Stomach (tissue), 8 donors: ENCODE measurements at regions not wholly inside any gene's neighbourhood (a gene's known extent, or its start where the extent isn't known, plus 50 kb on each side); places are given as distances from the start of the nearest gene placed in this dataset.

Experiments used
- DNase-seq, 2 donors: peaks; one replicate each; pipeline versions ENCODE4 v3.0.0 to v3.0.0-alpha.2; 2013 to 2019
- H3K27ac ChIP-seq, 5 donors: fragments of 200-600 bp in 4 of 5; sonication (generic) in 4 of 5; one replicate each; pipeline ENCODE4 v1.5.1; 2013 to 2019; ENCODE audit warnings: mild to moderate bottlenecking in 1 of 5, moderate library complexity in 1 of 5
- H3K27me3 ChIP-seq, 3 donors: fragments of 200-600 bp; sonication (generic); one replicate each; pipeline ENCODE4 v1.5.1; 2017 to 2019; ENCODE audit warnings: mixed run types in 1 of 3
- H3K36me3 ChIP-seq, 4 donors: fragments of 200-600 bp; sonication (generic); 1 replicate in 3 of 4; 2 replicates in 1 of 4; pipeline ENCODE4 v1.5.1; 2016 to 2019
- H3K4me1 ChIP-seq, 4 donors: fragments of 200-600 bp; sonication (generic); one replicate each; pipeline ENCODE4 v1.5.1; 2016 to 2019
- H3K4me3 ChIP-seq, 4 donors: fragments of 200-600 bp; sonication (generic) in 3 of 4; one replicate each; pipeline ENCODE4 v1.5.1; 2016 to 2019; ENCODE audit warnings: mild to moderate bottlenecking in 1 of 4
- H3K9me3 ChIP-seq, 4 donors: fragments of 200-600 bp; sonication (generic); one replicate each; pipeline ENCODE4 v1.5.1; 2016 to 2019
- CTCF ChIP-seq, 7 experiments: fragments of 450-650 bp in 4 of 7; fragments of 200-600 bp in 3 of 7; sonication (generic) in 3 of 7; IDR thresholded peaks; one replicate each; pipeline ENCODE4 v1.5.1; 2016 to 2019; ENCODE audit warnings: antibody characterized with exemption in 7 of 7, control low read depth in 2 of 7, mild to moderate bottlenecking in 1 of 7
- EP300 ChIP-seq: sonication (generic); formaldehyde crosslinking; IDR thresholded peaks from one replicate; pipeline ENCODE4 v1.6.1; 2017; ENCODE audit warnings: antibody characterized with exemption
- POLR2A ChIP-seq, 4 donors: fragments of 450-650 bp; IDR thresholded peaks; one replicate each; pipeline ENCODE4 v1.6.1; 2016; ENCODE audit warnings: antibody characterized with exemption in 4 of 4, control low read depth in 2 of 4, mild to moderate bottlenecking in 1 of 4, moderate library complexity in 1 of 4
- POLR2AphosphoS5 ChIP-seq, 3 donors: sonication (generic); formaldehyde crosslinking; IDR thresholded peaks; one replicate each; pipeline ENCODE4 v1.6.1; 2016; ENCODE audit warnings: antibody characterized with exemption in 3 of 3
- WGBS, 5 donors: extraction: QIAGEN DNeasy Blood & Tissue Kit in 3 of 5; methylation state at CpG; one replicate each; pipeline versions ENCODE4 v1.1.5 to v1.1.7; 2013 to 2018; 5-methylcytosine and 5-hydroxymethylcytosine counted together
- intact Hi-C: fragments of 100-400 bp; cut with DNase I; formaldehyde crosslinking; loops from one replicate; pipeline ENCODE4 v1.15.1; 2023; ENCODE audit warnings: low total_unique reads
- donor health status: healthy with polysubstance abuse.
- donor health status: Bipolar disorder and iron deficiency.
- donor health status: healthy.

GRCh38 chr4:126710935-126711334, 921.8 kb upstream of the INTU start:
- H3K4me1 ChIP-seq, result no peaks in the 10 kb centered on the region
- H3K9me3 ChIP-seq, result peaks cover 0 to 5% (median 0%) of the 10 kb centered on the region in 4 donors
- no peak overlapping the region for H3K27ac ChIP-seq
- intact Hi-C loops, result loop anchor here (10.0 kb wide), 1 partner anchor 596 kb away; no protein-coding TSS in a partner anchor
- no peaks in the 10 kb centered on the region for H3K27me3 ChIP-seq
- H3K36me3 ChIP-seq, result no peaks in the 10 kb centered on the region
- DNase-seq, result no peak
- H3K4me3 ChIP-seq, result no peak overlapping the region
- TF ChIP-seq POLR2A (IDR thresholded peaks at IDR 0.05), result no peak
- TF ChIP-seq EP300, result no peak
- no peak for TF ChIP-seq POLR2AphosphoS5 (IDR thresholded peaks at IDR 0.05)
- no peak for TF ChIP-seq CTCF (IDR thresholded peaks at IDR 0.05)

- no peaks in the 10 kb centered on the region for H3K9me3 ChIP-seq
- DNase-seq, result no peak
- no peaks in the 10 kb centered on the region for H3K27me3 ChIP-seq
- H3K4me1 ChIP-seq, result no peaks in the 10 kb centered on the region
- H3K27ac ChIP-seq, result no peak overlapping the region
- H3K4me3 ChIP-seq, result no peak overlapping the region
- intact Hi-C loops, result loop anchor here (10.0 kb wide), 1 partner anchor 600 kb away; no protein-coding TSS in a partner anchor
- H3K36me3 ChIP-seq, result no peaks in the 10 kb centered on the region
- WGBS, 5 donors, result 88 to 94% (median 90%) methylated on average over 8 of the region's 8 CpGs
- TF ChIP-seq POLR2AphosphoS5 (IDR thresholded peaks at IDR 0.05), result no peak
- no peak for TF ChIP-seq CTCF (IDR thresholded peaks at IDR 0.05)
- TF ChIP-seq POLR2A (IDR thresholded peaks at IDR 0.05), result no peak
- no peak for TF ChIP-seq EP300
Measured at GRCh38 chr4:126715067-126715466, 917.7 kb upstream of the INTU start.

DNA sequence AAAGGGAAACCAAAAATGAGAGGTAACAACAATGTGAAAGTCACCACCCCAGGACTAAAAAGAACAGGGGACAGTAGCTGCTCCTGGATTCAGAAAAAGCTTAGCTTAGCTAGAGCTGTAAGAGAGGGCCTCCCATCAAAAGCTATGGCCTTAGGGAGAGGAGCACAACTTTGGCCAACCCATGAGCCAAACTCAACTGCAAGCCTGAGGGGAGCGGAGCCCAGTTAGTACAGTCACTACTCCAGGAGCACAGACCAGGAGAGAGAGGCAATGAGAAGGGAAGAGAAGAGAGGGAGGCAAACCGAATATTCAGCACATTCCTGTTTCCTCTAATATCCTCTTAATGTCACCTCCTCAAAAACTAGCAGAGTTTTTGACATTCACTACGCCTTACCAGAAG, 917.1 kb upstream of the INTU start:
- intact Hi-C loops, result loop anchor here (10.0 kb wide), 1 partner anchor 601 kb away; no protein-coding TSS in a partner anchor
- TF ChIP-seq EP300, result no peak
- TF ChIP-seq CTCF (IDR thresholded peaks at IDR 0.05), result no peak
- Histone ChIP-seq H3K36me3 (no peaks in the 10 kb centered on the region), H3K27ac (no peak overlapping the region), H3K27me3 (no peaks in the 10 kb centered on the region), H3K4me1 (no peaks in the 10 kb centered on the region), H3K9me3 (no peaks in the 10 kb centered on the region), H3K4me3 (no peak overlapping the region)
- 77 to 95% (median 88%) methylated on average over 3 of the region's 3 CpGs for WGBS, 5 donors
- no peak for DNase-seq

GRCh38 chr4:126718136-126718535, 914.6 kb upstream of the INTU start:
- no peak overlapping the region for H3K27ac ChIP-seq
- no peak overlapping the region for H3K4me3 ChIP-seq
- no peaks in the 10 kb centered on the region for H3K36me3 ChIP-seq
- no peak for TF ChIP-seq CTCF (IDR thresholded peaks at IDR 0.05)
- no peak for TF ChIP-seq POLR2AphosphoS5 (IDR thresholded peaks at IDR 0.05)
- TF ChIP-seq POLR2A (IDR thresholded peaks at IDR 0.05), result no peak
- TF ChIP-seq EP300, result no peak
- H3K9me3 ChIP-seq, result no peaks in the 10 kb centered on the region
- no peak for DNase-seq
- intact Hi-C loops, result loop anchor here (10.0 kb wide), 1 partner anchor 603 kb away; no protein-coding TSS in a partner anchor
- no peaks in the 10 kb centered on the region for H3K27me3 ChIP-seq
- no peaks in the 10 kb centered on the region for H3K4me1 ChIP-seq
- WGBS, 5 donors, result 61 to 69% (median 65%) methylated on average over 4 of the region's 4 CpGs
